OCI-LY7 (cell line): ENCODE measurements at regions not wholly inside any gene's neighbourhood (a gene's known extent, or its start where the extent isn't known, plus 50 kb on each side); places are given as distances from the start of the nearest gene placed in this dataset.
"Not testable (repeated sequence)": the region's sequence is repeated elsewhere in the genome, so short reads cannot be mapped to it uniquely, and the experiment has no call there.

Experiments
- BruUV-seq: library from RNA; stranded (reverse); fragments of 400-500 nt; replicated peaks from 2 replicates; lab custom pipeline; 2021; lab: Mats Ljungman, UMichigan
- CTCF ChIA-PET: fragments of 300-600 bp; sonication (Branson Sonifier 250); formaldehyde crosslinking; loops from one replicate; lab custom pipeline; 2022; ENCODE audit warnings: antibody characterized with exemption; ENCODE audit not compliant: unreplicated experiment; lab: Charles Lee
- POLR2A ChIA-PET: fragments of 300-600 bp; sonication (Branson Sonifier 250); formaldehyde crosslinking; loops from one replicate; lab custom pipeline; 2022; ENCODE audit warnings: antibody characterized with exemption; lab: Charles Lee
- DNase-seq: peaks from one replicate; pipeline ENCODE4 v3.0.0-alpha.2; 2015; ENCODE audit warnings: low spot score
- H2AFZ ChIP-seq: fragments of 200-600 bp; sonication (generic), shearing (Covaris generic); 2 replicates; pipeline ENCODE4 v1.6.1; 2014; ENCODE audit warnings: mild to moderate bottlenecking, antibody characterized with exemption, low read length, moderate library complexity
- H3K27ac ChIP-seq: fragments of 200-600 bp; sonication (generic); 2 replicates; pipeline ENCODE4 v1.5.1; 2014; ENCODE audit warnings: mixed run types, low read depth, mild to moderate bottlenecking, moderate library complexity, low read length, inconsistent platforms; ENCODE audit not compliant: poor library complexity, severe bottlenecking
- H3K36me3 ChIP-seq: fragments of 200-600 bp; sonication (generic); 2 replicates; pipeline ENCODE4 v1.6.1; 2014; ENCODE audit warnings: mild to moderate bottlenecking, antibody characterized with exemption, low read length, moderate library complexity, mixed read lengths; ENCODE audit not compliant: insufficient read depth
- H3K4me1 ChIP-seq: fragments of 200-600 bp; sonication (generic); 2 replicates; pipeline ENCODE4 v1.5.1; 2014; ENCODE audit warnings: mild to moderate bottlenecking, low read length; ENCODE audit not compliant: insufficient read depth, poor library complexity, severe bottlenecking
- H3K4me2 ChIP-seq: fragments of 200-600 bp; sonication (generic); 2 replicates; pipeline ENCODE4 v1.6.1; 2014; ENCODE audit warnings: mild to moderate bottlenecking, low read length
- H3K4me3 ChIP-seq: fragments of 200-600 bp; sonication (generic); 2 replicates; pipeline ENCODE4 v1.5.1; 2014; ENCODE audit warnings: mild to moderate bottlenecking, low read depth, low read length; ENCODE audit not compliant: poor library complexity, severe bottlenecking
- H3K79me2 ChIP-seq: fragments of 200-600 bp; sonication (generic); 2 replicates; pipeline ENCODE4 v1.6.1; 2016; ENCODE audit warnings: low read depth, mild to moderate bottlenecking, low read length, moderate library complexity, mixed read lengths; ENCODE audit not compliant: insufficient read depth
- H3K9me2 ChIP-seq: fragments of 200-600 bp; sonication (generic); 2 replicates; pipeline ENCODE4 v1.6.1; 2016; ENCODE audit warnings: mild to moderate bottlenecking, low read length, mixed read lengths; ENCODE audit not compliant: insufficient read depth
- H3K9me3 ChIP-seq: fragments of 200-600 bp; sonication (generic); 2 replicates; pipeline ENCODE4 v1.6.1; 2014; ENCODE audit warnings: mild to moderate bottlenecking, mixed run types, low read length, mixed read lengths
- H4K20me1 ChIP-seq: fragments of 200-600 bp; sonication (generic); 2 replicates; pipeline ENCODE4 v1.6.1; 2014; ENCODE audit warnings: mild to moderate bottlenecking, antibody characterized with exemption, low read length, moderate library complexity, mixed read lengths; ENCODE audit not compliant: insufficient read depth
- intact Hi-C: fragments of 100-400 bp; cut with micrococcal nuclease; formaldehyde crosslinking; loops from one replicate; pipeline ENCODE4 v1.10.0; 2022; ENCODE audit not compliant: unreplicated experiment

- POLR2A ChIA-PET, BruUV-seq: not testable (repeated sequence)
These were observed 203.9 kb downstream of the ANKRD36B start for GRCh38 chr2:97385803-97386202.

GRCh38 chr2:97375913-97376312 is 213.8 kb downstream of the ANKRD36B start:
- H3K79me2 ChIP-seq, BruUV-seq, POLR2A ChIA-PET: not testable (repeated sequence)

More at GRCh38 chr2:97385803-97386202, 203.9 kb downstream of the ANKRD36B start:
- CTCF ChIA-PET, H3K4me3 ChIP-seq, H3K4me2 ChIP-seq, intact Hi-C loops, H2AFZ ChIP-seq, H3K4me1 ChIP-seq, H3K9me3 ChIP-seq, H3K36me3 ChIP-seq, H3K79me2 ChIP-seq, H3K9me2 ChIP-seq, H3K27ac ChIP-seq, DNase-seq, H4K20me1 ChIP-seq: not testable (repeated sequence)

GRCh38 chr2:97374426-97374825 is 215.3 kb downstream of the ANKRD36B start:
- H3K4me3 ChIP-seq, H3K4me2 ChIP-seq, H3K79me2 ChIP-seq, BruUV-seq, H3K4me1 ChIP-seq, DNase-seq, H3K9me3 ChIP-seq, POLR2A ChIA-PET, H2AFZ ChIP-seq, CTCF ChIA-PET, H4K20me1 ChIP-seq, intact Hi-C loops, H3K27ac ChIP-seq, H3K36me3 ChIP-seq, H3K9me2 ChIP-seq: not testable (repeated sequence)

More at GRCh38 chr2:97375913-97376312, 213.8 kb downstream of the ANKRD36B start:
- CTCF ChIA-PET, intact Hi-C loops, H3K4me3 ChIP-seq, H2AFZ ChIP-seq, H3K4me2 ChIP-seq, H3K9me3 ChIP-seq, H3K27ac ChIP-seq, H3K4me1 ChIP-seq, H3K9me2 ChIP-seq, DNase-seq, H4K20me1 ChIP-seq, H3K36me3 ChIP-seq: not testable (repeated sequence)

GRCh38 chr2:97363159-97363558 is 226.5 kb downstream of the ANKRD36B start:
- H3K36me3 ChIP-seq, H3K27ac ChIP-seq, DNase-seq, BruUV-seq, H4K20me1 ChIP-seq, H3K9me2 ChIP-seq, H2AFZ ChIP-seq, intact Hi-C loops, H3K4me2 ChIP-seq, POLR2A ChIA-PET, H3K79me2 ChIP-seq, H3K9me3 ChIP-seq, H3K4me1 ChIP-seq, H3K4me3 ChIP-seq, CTCF ChIA-PET: not testable (repeated sequence)
